ENCODE measurements at regions not wholly inside any gene's neighbourhood (a gene's known extent, or its start where the extent isn't known, plus 50 kb on each side); places are given as distances from the start of the nearest gene placed in this dataset.
A peak's percentile ranks its signal among the peaks of the same experiment; 100 is the strongest.

DNA sequence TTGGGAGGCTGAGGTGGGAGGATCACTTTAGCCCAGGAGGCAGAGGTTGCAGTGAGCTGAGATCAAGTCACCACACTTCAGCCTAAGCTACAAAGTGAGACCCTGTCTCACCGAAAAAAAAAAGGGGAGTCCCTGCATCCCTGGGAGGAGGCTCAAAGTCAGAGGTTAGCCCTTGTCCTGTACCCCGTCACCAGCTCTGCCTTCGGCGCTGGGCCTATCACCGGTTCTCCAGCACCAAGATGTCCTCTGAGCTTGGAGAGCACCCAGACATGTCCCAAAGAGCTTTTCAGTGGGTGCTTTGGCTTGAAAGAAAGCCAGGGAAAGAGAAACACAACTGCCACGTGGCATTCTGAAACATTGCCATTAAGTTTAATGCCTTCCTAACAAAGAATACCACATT lies 356.9 kb upstream of the TSHZ3 start:
- no peak for FAIRE-seq
- ChIA-PET CTCF (interaction anchor here (0.7 to 1.5 kb wide), 3 partner anchors 26 to 107 kb away, joined by 3 to 5 read pairs (median 3); no protein-coding TSS in a partner anchor), POLR2A (no interaction called here)
- ATAC-seq: no peak
- WGBS (ENCODE audit: missing lambda C conversion rate): 10% methylated on average over 6 of the region's 6 CpGs
- Histone ChIP-seq H3K27ac (no peak overlapping the region), H3K4me1 (no peaks in the 10 kb centered on the region), H3K9me3 (peaks cover 16% of the 10 kb centered on the region; the same call in 1 of the 3 replicates), H3K4me3 (no peak overlapping the region), H3K4me2 (no peak overlapping the region)
- TF ChIP-seq POLR2AphosphoS2 (conservative IDR thresholded peaks at IDR 0.05; ENCODE audit: low read length) (no peak), HOXB13 (CRISPR knock-in tag; IDR thresholded peaks at IDR 0.05; ENCODE audit: low read depth) (no peak), TFCP2L1 (CRISPR knock-in tag; IDR thresholded peaks at IDR 0.05) (no peak), FOSB (CRISPR knock-in tag; IDR thresholded peaks at IDR 0.05) (no peak), FOSL2 (IDR thresholded peaks at IDR 0.05) (no peak), FOSL2 (CRISPR knock-in tag; IDR thresholded peaks at IDR 0.05) (no peak), EHMT2 (IDR thresholded peaks at IDR 0.05; ENCODE audit: low read depth) (no peak), HOXA7 (CRISPR knock-in tag; IDR thresholded peaks at IDR 0.05) (no peak), ZFP36 (IDR thresholded peaks at IDR 0.05; ENCODE audit: borderline replicate concordance, partially characterized antibody) (no peak), RNF2 (IDR thresholded peaks at IDR 0.05; ENCODE audit: borderline replicate concordance, low read depth) (no peak), PHF8 (IDR thresholded peaks at IDR 0.05; ENCODE audit: borderline replicate concordance, low read depth) (no peak), ZSCAN20 (CRISPR knock-in tag; IDR thresholded peaks at IDR 0.05) (no peak), ESRRA (IDR thresholded peaks at IDR 0.05; ENCODE audit: borderline replicate concordance, low read length) (no peak), CBX2 (IDR thresholded peaks at IDR 0.05; ENCODE audit: borderline replicate concordance, low read depth) (no peak), HEYL (CRISPR knock-in tag; IDR thresholded peaks at IDR 0.05) (no peak), MAX (IDR thresholded peaks at IDR 0.05) (no peak), HOXB5 (CRISPR knock-in tag; IDR thresholded peaks at IDR 0.05) (no peak), FOXS1 (CRISPR knock-in tag; IDR thresholded peaks at IDR 0.05) (no peak)
- TF ChIP-seq, protein P1, sequence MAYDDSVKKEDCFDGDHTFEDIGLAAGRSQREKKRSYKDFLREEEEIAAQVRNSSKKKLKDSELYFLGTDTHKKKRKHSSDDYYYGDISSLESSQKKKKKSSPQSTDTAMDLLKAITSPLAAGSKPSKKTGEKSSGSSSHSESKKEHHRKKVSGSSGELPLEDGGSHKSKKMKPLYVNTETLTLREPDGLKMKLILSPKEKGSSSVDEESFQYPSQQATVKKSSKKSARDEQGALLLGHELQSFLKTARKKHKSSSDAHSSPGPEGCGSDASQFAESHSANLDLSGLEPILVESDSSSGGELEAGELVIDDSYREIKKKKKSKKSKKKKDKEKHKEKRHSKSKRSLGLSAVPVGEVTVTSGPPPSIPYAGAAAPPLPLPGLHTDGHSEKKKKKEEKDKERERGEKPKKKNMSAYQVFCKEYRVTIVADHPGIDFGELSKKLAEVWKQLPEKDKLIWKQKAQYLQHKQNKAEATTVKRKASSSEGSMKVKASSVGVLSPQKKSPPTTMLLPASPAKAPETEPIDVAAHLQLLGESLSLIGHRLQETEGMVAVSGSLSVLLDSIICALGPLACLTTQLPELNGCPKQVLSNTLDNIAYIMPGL (CRISPR knock-in tag; IDR thresholded peaks at IDR 0.05; ENCODE audit: borderline replicate concordance): no peak
- TF ChIP-seq, protein P2, sequence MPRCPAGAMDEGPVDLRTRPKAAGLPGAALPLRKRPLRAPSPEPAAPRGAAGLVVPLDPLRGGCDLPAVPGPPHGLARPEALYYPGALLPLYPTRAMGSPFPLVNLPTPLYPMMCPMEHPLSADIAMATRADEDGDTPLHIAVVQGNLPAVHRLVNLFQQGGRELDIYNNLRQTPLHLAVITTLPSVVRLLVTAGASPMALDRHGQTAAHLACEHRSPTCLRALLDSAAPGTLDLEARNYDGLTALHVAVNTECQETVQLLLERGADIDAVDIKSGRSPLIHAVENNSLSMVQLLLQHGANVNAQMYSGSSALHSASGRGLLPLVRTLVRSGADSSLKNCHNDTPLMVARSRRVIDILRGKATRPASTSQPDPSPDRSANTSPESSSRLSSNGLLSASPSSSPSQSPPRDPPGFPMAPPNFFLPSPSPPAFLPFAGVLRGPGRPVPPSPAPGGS (IDR thresholded peaks at IDR 0.05): no peak
- TF ChIP-seq, protein P3, sequence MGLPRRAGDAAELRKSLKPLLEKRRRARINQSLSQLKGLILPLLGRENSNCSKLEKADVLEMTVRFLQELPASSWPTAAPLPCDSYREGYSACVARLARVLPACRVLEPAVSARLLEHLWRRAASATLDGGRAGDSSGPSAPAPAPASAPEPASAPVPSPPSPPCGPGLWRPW (IDR thresholded peaks at IDR 0.05): no peak
- DNase-seq (ENCODE audit: low read depth in 1 of 2, low spot score in 1 of 2): no peak

- FAIRE-seq: peak; percentile 79
- peaks cover 23% of the 10 kb centered on the region; the same call in 2 of the 3 replicates for H3K9me3 ChIP-seq
- ChIA-PET POLR2A (no interaction called here), CTCF (interaction anchor here (0.7 to 1.2 kb wide), 2 partner anchors 14 to 30 kb away, joined by 3 read pairs; no protein-coding TSS in a partner anchor)
- H3K27ac ChIP-seq: no peak overlapping the region
- no peaks in the 10 kb centered on the region for H3K4me1 ChIP-seq
- DNase-seq (ENCODE audit: low read depth in 1 of 2, low spot score in 1 of 2): no peak
- H3K4me2 ChIP-seq: no peak overlapping the region
- ATAC-seq: no peak
- no peak for TF ChIP-seq EP300 (IDR thresholded peaks at IDR 0.05)
- TF ChIP-seq ZFP36 (IDR thresholded peaks at IDR 0.05; ENCODE audit: borderline replicate concordance, partially characterized antibody): no peak
- TF ChIP-seq CHD2 (IDR thresholded peaks at IDR 0.05; ENCODE audit: low read length, partially characterized antibody): no peak
- no peak for TF ChIP-seq KDM1A (IDR thresholded peaks at IDR 0.05; ENCODE audit: low read depth)
- TF ChIP-seq CTCF (IDR thresholded peaks at IDR 0.05): no peak
- no peak for TF ChIP-seq ZSCAN20 (CRISPR knock-in tag; IDR thresholded peaks at IDR 0.05)
- no peak for TF ChIP-seq TFCP2L1 (CRISPR knock-in tag; IDR thresholded peaks at IDR 0.05)
- no peak for TF ChIP-seq JUN (IDR thresholded peaks at IDR 0.05)
- TF ChIP-seq PBX3 (IDR thresholded peaks at IDR 0.05): no peak
- TF ChIP-seq KDM5A (IDR thresholded peaks at IDR 0.05): no peak
- no peak for TF ChIP-seq FOSL2 (IDR thresholded peaks at IDR 0.05)
- TF ChIP-seq FOSL2 (CRISPR knock-in tag; IDR thresholded peaks at IDR 0.05): no peak
- TF ChIP-seq ESRRA (IDR thresholded peaks at IDR 0.05; ENCODE audit: borderline replicate concordance, low read length): no peak
- 24% methylated on average over 18 of the region's 18 CpGs for WGBS (ENCODE audit: missing lambda C conversion rate)
- H3K4me3 ChIP-seq: no peak overlapping the region
Observed at GRCh38 chr19:31706691-31707620, 357.7 kb upstream of the TSHZ3 start.

Measured in A549 (cell line).